HL-60 (cell line): ENCODE measurements at regions not wholly inside any gene's neighbourhood (a gene's known extent, or its start where the extent isn't known, plus 50 kb on each side); places are given as distances from the start of the nearest gene placed in this dataset.

ENCODE experiments used
- DNase-seq, 2 experiments: peaks; one replicate each; pipeline ENCODE4 v3.0.0-alpha.2; 2010 to 2020; ENCODE audit warnings: low read depth in 1 of 2, low spot score in 1 of 2
- H3K27ac ChIP-seq: fragments of 250-450 bp; sonication (Bioruptor Pico); replicated peaks from 2 replicates; pipeline ENCODE4 v1.5.1; 2020; ENCODE audit warnings: mild to moderate bottlenecking, moderate library complexity
- H3K27me3 ChIP-seq: fragments of 250-450 bp; sonication (Bioruptor Pico); 2 replicates; pipeline ENCODE4 v1.5.1; 2021; ENCODE audit warnings: mild to moderate bottlenecking, moderate library complexity; ENCODE audit not compliant: insufficient read depth, poor library complexity, severe bottlenecking
- H3K4me3 ChIP-seq: replicated peaks from 2 replicates; pipeline ENCODE4 v1.5.1; 2011; ENCODE audit warnings: mild to moderate bottlenecking, control low read depth, low read length; ENCODE audit not compliant: insufficient read depth
- CTCF ChIP-seq: IDR thresholded peaks from one replicate; pipeline ENCODE4 v1.5.1; 2011; ENCODE audit warnings: low read length, control low read depth, inconsistent platforms; ENCODE audit not compliant: insufficient read depth
- GABPA ChIP-seq: IDR thresholded peaks from 2 replicates; pipeline ENCODE4 v1.6.1; 2012; ENCODE audit warnings: low read depth
- POLR2AphosphoS5 ChIP-seq: IDR thresholded peaks from 2 replicates; pipeline ENCODE4 v1.6.1; 2012; ENCODE audit warnings: low read depth
- SPI1 ChIP-seq: IDR thresholded peaks from 2 replicates; pipeline ENCODE4 v1.6.1; 2012; ENCODE audit warnings: low read depth, mild to moderate bottlenecking, borderline replicate concordance
- TF ChIP-seq, protein P1 (sequence below): IDR thresholded peaks from 2 replicates; pipeline ENCODE4 v1.6.1; 2012; ENCODE audit warnings: low read depth; ENCODE audit not compliant: insufficient replicate concordance

GRCh38 chr1:101566883-101567538 is 330.2 kb downstream of the S1PR1 start:
- TF ChIP-seq POLR2AphosphoS5 (no peak), SPI1 (no peak), GABPA (no peak), CTCF (no peak)
- TF ChIP-seq, protein P1, sequence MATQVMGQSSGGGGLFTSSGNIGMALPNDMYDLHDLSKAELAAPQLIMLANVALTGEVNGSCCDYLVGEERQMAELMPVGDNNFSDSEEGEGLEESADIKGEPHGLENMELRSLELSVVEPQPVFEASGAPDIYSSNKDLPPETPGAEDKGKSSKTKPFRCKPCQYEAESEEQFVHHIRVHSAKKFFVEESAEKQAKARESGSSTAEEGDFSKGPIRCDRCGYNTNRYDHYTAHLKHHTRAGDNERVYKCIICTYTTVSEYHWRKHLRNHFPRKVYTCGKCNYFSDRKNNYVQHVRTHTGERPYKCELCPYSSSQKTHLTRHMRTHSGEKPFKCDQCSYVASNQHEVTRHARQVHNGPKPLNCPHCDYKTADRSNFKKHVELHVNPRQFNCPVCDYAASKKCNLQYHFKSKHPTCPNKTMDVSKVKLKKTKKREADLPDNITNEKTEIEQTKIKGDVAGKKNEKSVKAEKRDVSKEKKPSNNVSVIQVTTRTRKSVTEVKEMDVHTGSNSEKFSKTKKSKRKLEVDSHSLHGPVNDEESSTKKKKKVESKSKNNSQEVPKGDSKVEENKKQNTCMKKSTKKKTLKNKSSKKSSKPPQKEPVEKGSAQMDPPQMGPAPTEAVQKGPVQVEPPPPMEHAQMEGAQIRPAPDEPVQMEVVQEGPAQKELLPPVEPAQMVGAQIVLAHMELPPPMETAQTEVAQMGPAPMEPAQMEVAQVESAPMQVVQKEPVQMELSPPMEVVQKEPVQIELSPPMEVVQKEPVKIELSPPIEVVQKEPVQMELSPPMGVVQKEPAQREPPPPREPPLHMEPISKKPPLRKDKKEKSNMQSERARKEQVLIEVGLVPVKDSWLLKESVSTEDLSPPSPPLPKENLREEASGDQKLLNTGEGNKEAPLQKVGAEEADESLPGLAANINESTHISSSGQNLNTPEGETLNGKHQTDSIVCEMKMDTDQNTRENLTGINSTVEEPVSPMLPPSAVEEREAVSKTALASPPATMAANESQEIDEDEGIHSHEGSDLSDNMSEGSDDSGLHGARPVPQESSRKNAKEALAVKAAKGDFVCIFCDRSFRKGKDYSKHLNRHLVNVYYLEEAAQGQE, result no peak
- H3K27me3 ChIP-seq, result no peaks in the 10 kb centered on the region
- H3K27ac ChIP-seq, result no peak overlapping the region
- no peak overlapping the region for H3K4me3 ChIP-seq
- no peak for DNase-seq

DNA sequence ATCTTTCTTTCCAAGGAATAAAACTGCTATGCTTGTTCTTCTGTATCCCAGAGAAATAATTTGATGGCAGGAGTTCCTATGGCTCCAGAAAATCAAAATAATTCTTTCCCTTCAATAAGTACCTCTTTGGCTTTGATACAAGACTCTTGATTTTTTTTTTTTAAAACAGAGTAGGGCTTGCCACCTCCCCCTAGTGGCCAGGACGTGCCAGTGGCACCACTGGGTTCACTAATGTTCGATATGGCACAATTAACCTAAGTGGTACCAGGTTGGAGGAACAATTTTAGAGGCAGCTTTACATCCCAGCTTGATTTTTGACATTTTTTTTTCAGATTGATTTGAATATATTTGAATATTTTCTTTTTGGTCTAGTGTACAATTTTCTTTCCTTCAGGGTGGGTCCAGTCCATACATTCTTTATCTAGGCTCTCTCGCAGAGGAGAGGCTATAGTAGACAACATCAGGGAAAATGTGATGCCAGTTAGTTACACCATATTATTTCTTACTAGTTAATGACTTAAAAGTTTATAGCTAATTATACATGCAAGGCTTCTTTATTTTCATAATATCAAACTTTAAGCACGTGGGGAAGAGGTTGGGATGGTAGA is 330.9 kb downstream of the S1PR1 start:
- Histone ChIP-seq H3K27ac (no peak overlapping the region), H3K4me3 (no peak overlapping the region), H3K27me3 (no peaks in the 10 kb centered on the region)
- DNase-seq, result peak; percentile 10 to 12
- TF ChIP-seq CTCF, result peak; percentile 73
- TF ChIP-seq POLR2AphosphoS5, result no peak

DNA sequence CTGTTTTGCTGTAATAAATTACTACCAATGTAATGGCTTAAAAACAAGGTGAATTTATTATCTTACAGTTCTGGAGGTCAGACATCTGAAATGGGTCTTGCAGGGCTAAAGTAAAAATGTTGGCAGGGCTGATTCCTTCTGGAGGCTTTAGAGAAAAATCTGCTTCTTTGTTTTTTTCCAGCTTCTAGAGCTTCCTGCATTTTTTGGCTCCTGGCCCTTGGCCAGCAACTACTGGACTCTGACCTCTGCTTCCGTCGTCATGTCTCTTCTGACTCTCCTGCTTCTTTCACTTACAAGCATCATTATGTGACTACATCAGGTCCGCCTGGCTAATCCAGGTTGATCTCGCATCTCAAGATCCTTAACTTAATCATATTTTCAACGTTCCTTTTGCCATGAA is 350.9 kb downstream of the S1PR1 start:
- no peak for DNase-seq
- Histone ChIP-seq H3K27ac (no peak overlapping the region), H3K4me3 (no peak overlapping the region), H3K27me3 (peaks cover 6% of the 10 kb centered on the region)
- TF ChIP-seq, protein P1, result no peak
- no peak for TF ChIP-seq GABPA

- Histone ChIP-seq H3K4me3 (no peak overlapping the region), H3K27me3 (peaks cover 4% of the 10 kb centered on the region), H3K27ac (no peak overlapping the region)
- DNase-seq, result no peak
- TF ChIP-seq GABPA (no peak), POLR2AphosphoS5 (no peak), SPI1 (no peak), CTCF (no peak)
- TF ChIP-seq, protein P1, result no peak
Measured at GRCh38 chr1:101588677-101589076, 351.9 kb downstream of the S1PR1 start.
